ENCODE measurements at regions not wholly inside any gene's neighbourhood (a gene's known extent, or its start where the extent isn't known, plus 50 kb on each side); places are given as distances from the start of the nearest gene placed in this dataset.
A peak's percentile ranks its signal among the peaks of the same experiment; 100 is the strongest.

- WGBS, 2 experiments (ENCODE audit: extremely low coverage in 2 of 2, insufficient read length in 1 of 2) = 83% methylated on average over 2 of the region's 6 CpGs; no CpG with 5 or more reads in 1 of the 2 experiments
- Histone ChIP-seq H3K18ac (ENCODE audit: low read depth, low read length) (peak overlapping the region; percentile 68; the same call in 1 of the 2 replicates), H3K56ac (ENCODE audit: extremely low read depth, insufficient read depth, low read length) (no peak overlapping the region), H2BK20ac (ENCODE audit: low read depth, low read length) (peak overlapping the region; percentile 86), H3K27ac (ENCODE audit: insufficient read depth, low read length) (no peak overlapping the region), H3K23ac (ENCODE audit: low read depth, low read length) (no peak overlapping the region), H4K8ac (ENCODE audit: low read depth in 2 of 2, low read length in 2 of 2) (peak overlapping the region in 1 of 2 experiments; percentile 22; a peak in 1 of 4 replicates), H3K4me2 (ENCODE audit: low read depth, low read length) (no peak overlapping the region), H2AK9ac (replicated peaks; ENCODE audit: low read depth, low read length, poor library complexity) (no peak overlapping the region), H2BK120ac (ENCODE audit: low read depth, low read length) (peak overlapping the region; percentile 62), H3K9me1 (ENCODE audit: insufficient read depth, low read length) (peaks cover 5% of the 10 kb centered on the region; the same call in 1 of the 2 replicates), H3K9me3 (ENCODE audit: control insufficient read depth, insufficient read depth, low read length) (no peaks in the 10 kb centered on the region), H2BK5ac (ENCODE audit: low read depth, low read length, poor library complexity, severe bottlenecking) (no peak overlapping the region), H3K9ac (ENCODE audit: low read depth, low read length) (no peak overlapping the region), H2AFZ (replicated peaks; ENCODE audit: low read length, poor library complexity) (peak overlapping the region; percentile 24), H3K14ac (replicated peaks; ENCODE audit: low read depth, low read length) (0 out of 2 replicates have a peak overlapping the region, but pooled peaks have one; percentile 7), H3K27me3 (ENCODE audit: control insufficient read depth, insufficient read depth, low read length) (no peaks in the 10 kb centered on the region), H3K4me3 (ENCODE audit: insufficient read depth, low read depth, low read length) (no peak overlapping the region), H3K79me1 (ENCODE audit: low read depth in 1 of 2, low read length in 2 of 2) (no peaks in the 10 kb centered on the region), H3K36me3 (ENCODE audit: control insufficient read depth, insufficient read depth, low read length) (no peaks in the 10 kb centered on the region), H3K4me1 (ENCODE audit: control insufficient read depth, insufficient read depth, low read length) (peaks cover 7% of the 10 kb centered on the region), H4K20me1 (ENCODE audit: insufficient read depth, low read length) (no peaks in the 10 kb centered on the region), H4K91ac (ENCODE audit: insufficient read depth, low read depth, low read length) (0 out of 2 replicates have a peak overlapping the region, but pooled peaks have one; percentile 23), H2AK5ac (ENCODE audit: low read depth, low read length) (peak overlapping the region; percentile 88), H2BK15ac (ENCODE audit: low read depth, low read length) (peak overlapping the region; percentile 86; the same call in 1 of the 3 replicates), H4K5ac (ENCODE audit: low read depth, low read length) (peak overlapping the region; percentile 48; the same call in 1 of the 2 replicates), H3K4ac (ENCODE audit: low read depth, low read length) (peak overlapping the region; percentile 45)
- CTCF ChIA-PET = no interaction called here
- dilution Hi-C loops (cut with HindIII; ENCODE audit: low sequenced_read_pairs, unreplicated experiment) (no loop called here), intact Hi-C loops (cut with micrococcal nuclease) (no loop called here), in situ Hi-C loops (cut with MboI; ENCODE audit: low sequenced_read_pairs) (no loop called here)
- no peak for ATAC-seq (ENCODE audit: low read depth)
- no peak for DNase-seq
- no TSS peak for BruUV-seq (replicated peaks)
- POLR2A ChIA-PET (ENCODE audit: unreplicated experiment) = no interaction called here
- TF ChIP-seq MAFK (IDR thresholded peaks at IDR 0.05; ENCODE audit: low read depth, low read length) (no peak), RCOR1 (IDR thresholded peaks at IDR 0.05; ENCODE audit: insufficient replicate concordance, low read length) (no peak), SMC3 (IDR thresholded peaks at IDR 0.05; ENCODE audit: low read depth, low read length) (no peak), CTCF (conservative IDR thresholded peaks at IDR 0.05; ENCODE audit: low read depth, low read length) (no peak), CEBPB (IDR thresholded peaks at IDR 0.05; ENCODE audit: low read depth, low read length) (no peak), MXI1 (IDR thresholded peaks at IDR 0.05; ENCODE audit: borderline replicate concordance, low read depth, low read length) (no peak), RAD21 (IDR thresholded peaks at IDR 0.05; ENCODE audit: low read length) (no peak), BHLHE40 (IDR thresholded peaks at IDR 0.05; ENCODE audit: low read depth, low read length) (no peak), FOS (IDR thresholded peaks at IDR 0.05; ENCODE audit: low read depth, low read length) (no peak), ELK1 (IDR thresholded peaks at IDR 0.05; ENCODE audit: borderline replicate concordance, low read depth, low read length) (no peak), NFE2L2 (IDR thresholded peaks at IDR 0.05; ENCODE audit: low read depth, low read length) (no peak), MAZ (IDR thresholded peaks at IDR 0.05; ENCODE audit: borderline replicate concordance, low read depth, low read length) (no peak), CHD1 (IDR thresholded peaks at IDR 0.05; ENCODE audit: low read depth, low read length) (no peak)
- TF ChIP-seq, protein P1, sequence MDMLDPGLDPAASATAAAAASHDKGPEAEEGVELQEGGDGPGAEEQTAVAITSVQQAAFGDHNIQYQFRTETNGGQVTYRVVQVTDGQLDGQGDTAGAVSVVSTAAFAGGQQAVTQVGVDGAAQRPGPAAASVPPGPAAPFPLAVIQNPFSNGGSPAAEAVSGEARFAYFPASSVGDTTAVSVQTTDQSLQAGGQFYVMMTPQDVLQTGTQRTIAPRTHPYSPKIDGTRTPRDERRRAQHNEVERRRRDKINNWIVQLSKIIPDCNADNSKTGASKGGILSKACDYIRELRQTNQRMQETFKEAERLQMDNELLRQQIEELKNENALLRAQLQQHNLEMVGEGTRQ (IDR thresholded peaks at IDR 0.05; ENCODE audit: low read depth, low read length) = no peak
Observed at GRCh38 chr12:93091886-93092648, 163.0 kb upstream of the EEA1 start.

Data from IMR-90 (cell line).